Peyer's patch (tissue), 4 donors: ENCODE measurements at regions not wholly inside any gene's neighbourhood (a gene's known extent, or its start where the extent isn't known, plus 50 kb on each side); places are given as distances from the start of the nearest gene placed in this dataset.

ENCODE experiments used
- DNase-seq, 3 donors: peaks; one replicate each; pipeline ENCODE4 v3.0.0-alpha.2; 2017 to 2019
- H3K27ac ChIP-seq, 4 donors: fragments of 200-600 bp; sonication (generic); one replicate each; pipeline ENCODE4 v1.5.1; 2016 to 2019
- H3K27me3 ChIP-seq, 2 donors: fragments of 200-600 bp; sonication (generic); one replicate each; pipeline ENCODE4 v1.5.1; 2019
- H3K36me3 ChIP-seq, 3 donors: fragments of 200-600 bp; sonication (generic); one replicate each; pipeline ENCODE4 v1.5.1; 2016 to 2019
- H3K4me1 ChIP-seq, 4 donors: fragments of 200-600 bp; sonication (generic); one replicate each; pipeline ENCODE4 v1.5.1; 2016 to 2019
- H3K4me3 ChIP-seq, 4 donors: fragments of 200-600 bp; sonication (generic); 1 replicate in 3 of 4; 2 replicates in 1 of 4; pipeline ENCODE4 v1.5.1; 2016 to 2019; ENCODE audit warnings: mild to moderate bottlenecking in 1 of 4
- H3K9me3 ChIP-seq, 4 donors: fragments of 200-600 bp; sonication (generic); one replicate each; pipeline ENCODE4 v1.5.1; 2016 to 2019; ENCODE audit warnings: mild to moderate bottlenecking in 1 of 4
- POLR2A ChIP-seq, 2 donors: fragments of 450-650 bp; IDR thresholded peaks; one replicate each; pipeline ENCODE4 v1.5.1; 2017; ENCODE audit warnings: antibody characterized with exemption in 2 of 2, mild to moderate bottlenecking in 2 of 2, moderate library complexity in 2 of 2
- TF ChIP-seq, protein P1 (sequence below), 6 experiments: fragments of 450-650 bp in 4 of 6; fragments of 200-600 bp in 2 of 6; sonication (generic) in 1 of 6; IDR thresholded peaks; one replicate each; pipeline ENCODE4 v1.5.1; 2017 to 2019; ENCODE audit warnings: antibody characterized with exemption in 6 of 6, mild to moderate bottlenecking in 3 of 6, moderate library complexity in 1 of 6

DNA sequence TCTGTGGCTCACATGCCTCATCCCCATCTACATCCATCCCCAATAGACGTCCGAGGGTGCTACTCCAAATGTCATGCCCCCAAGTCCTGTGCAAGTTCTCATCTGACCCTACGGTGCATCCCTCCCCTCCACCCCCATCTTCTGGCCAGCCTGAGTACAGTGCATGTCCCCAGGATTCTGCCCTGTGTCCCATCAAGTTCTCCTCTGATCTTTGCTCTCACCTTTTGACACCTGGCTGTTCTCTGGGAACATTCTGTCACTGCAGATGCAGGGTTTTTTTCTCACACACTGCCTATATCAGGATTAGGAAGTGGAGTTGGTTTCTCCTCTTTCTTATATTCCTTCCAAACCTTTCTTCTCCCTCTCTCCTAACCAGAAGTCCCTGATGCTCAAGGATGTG, 377.2 kb downstream of the GADD45G start:
- H3K4me1 ChIP-seq = no peaks in the 10 kb centered on the region
- H3K4me3 ChIP-seq = no peak overlapping the region
- H3K9me3 ChIP-seq = no peaks in the 10 kb centered on the region
- H3K27me3 ChIP-seq = no peaks in the 10 kb centered on the region
- DNase-seq = no peak
- no peak overlapping the region for H3K27ac ChIP-seq
- TF ChIP-seq, protein P1, sequence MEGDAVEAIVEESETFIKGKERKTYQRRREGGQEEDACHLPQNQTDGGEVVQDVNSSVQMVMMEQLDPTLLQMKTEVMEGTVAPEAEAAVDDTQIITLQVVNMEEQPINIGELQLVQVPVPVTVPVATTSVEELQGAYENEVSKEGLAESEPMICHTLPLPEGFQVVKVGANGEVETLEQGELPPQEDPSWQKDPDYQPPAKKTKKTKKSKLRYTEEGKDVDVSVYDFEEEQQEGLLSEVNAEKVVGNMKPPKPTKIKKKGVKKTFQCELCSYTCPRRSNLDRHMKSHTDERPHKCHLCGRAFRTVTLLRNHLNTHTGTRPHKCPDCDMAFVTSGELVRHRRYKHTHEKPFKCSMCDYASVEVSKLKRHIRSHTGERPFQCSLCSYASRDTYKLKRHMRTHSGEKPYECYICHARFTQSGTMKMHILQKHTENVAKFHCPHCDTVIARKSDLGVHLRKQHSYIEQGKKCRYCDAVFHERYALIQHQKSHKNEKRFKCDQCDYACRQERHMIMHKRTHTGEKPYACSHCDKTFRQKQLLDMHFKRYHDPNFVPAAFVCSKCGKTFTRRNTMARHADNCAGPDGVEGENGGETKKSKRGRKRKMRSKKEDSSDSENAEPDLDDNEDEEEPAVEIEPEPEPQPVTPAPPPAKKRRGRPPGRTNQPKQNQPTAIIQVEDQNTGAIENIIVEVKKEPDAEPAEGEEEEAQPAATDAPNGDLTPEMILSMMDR (IDR thresholded peaks at IDR 0.05) = no peak
- TF ChIP-seq POLR2A (IDR thresholded peaks at IDR 0.05) = no peak
- H3K36me3 ChIP-seq = no peaks in the 10 kb centered on the region

DNA sequence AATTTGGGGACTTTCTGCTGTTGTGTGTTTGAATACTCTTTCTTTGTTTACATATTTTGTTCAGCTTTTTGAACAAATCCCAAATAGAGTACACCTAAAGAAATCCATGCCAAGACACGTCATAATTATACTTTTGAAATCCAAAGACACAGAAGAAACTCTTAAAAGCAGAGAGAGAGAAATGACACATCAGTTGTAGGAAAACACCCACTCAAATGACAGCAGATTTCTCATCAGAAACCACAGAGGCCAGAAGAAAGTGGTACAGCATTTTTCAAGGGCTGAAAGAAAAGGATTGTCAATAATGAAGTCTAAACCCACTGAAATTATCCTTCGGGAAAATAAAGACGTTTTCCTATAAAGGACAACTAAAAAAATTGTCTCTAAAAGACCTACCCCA, 378.6 kb downstream of the GADD45G start:
- no peaks in the 10 kb centered on the region for H3K36me3 ChIP-seq
- H3K4me3 ChIP-seq = no peak overlapping the region
- TF ChIP-seq POLR2A (IDR thresholded peaks at IDR 0.05) = no peak
- TF ChIP-seq, protein P1 (IDR thresholded peaks at IDR 0.05) = no peak
- H3K27me3 ChIP-seq = no peaks in the 10 kb centered on the region
- no peaks in the 10 kb centered on the region for H3K4me1 ChIP-seq
- no peak for DNase-seq
- H3K9me3 ChIP-seq = no peaks in the 10 kb centered on the region
- no peak overlapping the region for H3K27ac ChIP-seq

DNA sequence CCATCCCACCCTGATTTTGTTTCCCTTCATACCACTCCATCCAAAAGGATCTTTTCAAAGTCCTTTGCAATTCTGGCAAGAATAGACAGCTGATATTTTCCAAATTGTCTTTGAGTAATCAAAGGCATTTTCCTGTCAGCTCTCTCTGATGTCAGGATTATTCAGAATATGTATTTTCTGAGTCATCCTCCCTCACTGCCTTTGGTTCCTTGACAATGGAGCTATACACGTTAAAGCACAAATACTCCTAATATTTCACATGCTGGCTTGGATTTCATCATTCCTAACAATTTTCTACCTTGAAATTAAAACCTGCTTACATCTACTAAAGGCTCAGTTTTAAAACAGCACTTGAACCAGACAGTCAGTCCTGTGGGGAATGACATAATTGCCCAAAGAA, 379.4 kb downstream of the GADD45G start:
- TF ChIP-seq, protein P1 (IDR thresholded peaks at IDR 0.05) = no peak
- TF ChIP-seq POLR2A (IDR thresholded peaks at IDR 0.05) = no peak

DNA sequence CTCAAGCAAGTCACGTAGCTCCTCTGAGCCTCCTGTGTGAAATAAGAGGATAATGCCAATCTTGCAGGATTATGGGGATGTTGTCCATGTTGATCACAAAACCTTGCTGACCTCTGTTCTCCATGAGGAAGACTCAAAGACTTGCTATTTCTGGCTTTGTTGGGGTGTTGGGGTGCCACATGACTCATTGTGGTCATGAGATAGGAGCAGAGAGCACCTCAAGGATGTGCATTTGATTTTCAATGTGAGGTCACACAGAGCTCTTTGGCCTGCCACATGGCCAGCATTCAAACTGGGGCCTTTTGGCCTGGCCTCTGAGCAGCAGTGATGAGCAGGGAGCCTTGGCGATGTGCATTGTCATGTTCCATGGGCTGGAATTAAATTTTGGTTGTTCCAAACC, 380.3 kb downstream of the GADD45G start:
- Histone ChIP-seq H3K9me3 (no peaks in the 10 kb centered on the region), H3K36me3 (no peaks in the 10 kb centered on the region), H3K27me3 (no peaks in the 10 kb centered on the region), H3K4me1 (no peaks in the 10 kb centered on the region), H3K4me3 (no peak overlapping the region), H3K27ac (no peak overlapping the region)
- DNase-seq = no peak
- TF ChIP-seq POLR2A (IDR thresholded peaks at IDR 0.05) = no peak

More for the DNA sequence above, 379.4 kb downstream of the GADD45G start:
- Histone ChIP-seq H3K27ac (no peak overlapping the region), H3K9me3 (no peaks in the 10 kb centered on the region), H3K27me3 (no peaks in the 10 kb centered on the region), H3K4me3 (no peak overlapping the region), H3K36me3 (no peaks in the 10 kb centered on the region), H3K4me1 (no peaks in the 10 kb centered on the region)
- DNase-seq = no peak

DNA sequence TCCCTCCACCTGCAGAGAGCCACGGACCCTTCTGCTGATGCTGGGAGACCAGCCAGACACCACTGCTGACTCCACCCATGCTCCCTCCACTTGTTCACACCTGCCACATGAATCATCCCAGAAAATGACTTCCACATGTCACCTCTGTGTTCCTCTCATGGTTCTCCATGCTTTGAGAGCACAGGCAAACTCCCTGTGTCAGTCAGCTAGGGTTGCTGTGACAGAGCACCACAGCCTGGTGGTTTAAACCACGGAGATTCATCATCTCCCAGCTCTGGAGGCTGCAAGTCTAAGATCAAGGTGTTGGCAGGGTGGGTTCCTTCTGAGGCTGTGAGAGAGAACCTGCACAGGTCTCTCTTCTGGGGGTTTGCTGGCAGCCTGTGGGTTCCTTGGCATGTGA, 381.4 kb downstream of the GADD45G start:
- Histone ChIP-seq H3K4me3 (no peak overlapping the region), H3K9me3 (no peaks in the 10 kb centered on the region), H3K4me1 (no peaks in the 10 kb centered on the region), H3K36me3 (no peaks in the 10 kb centered on the region), H3K27me3 (no peaks in the 10 kb centered on the region), H3K27ac (no peak overlapping the region)
- no peak for DNase-seq
- TF ChIP-seq POLR2A (IDR thresholded peaks at IDR 0.05) = no peak
- TF ChIP-seq, protein P1 (IDR thresholded peaks at IDR 0.05) = no peak

DNA sequence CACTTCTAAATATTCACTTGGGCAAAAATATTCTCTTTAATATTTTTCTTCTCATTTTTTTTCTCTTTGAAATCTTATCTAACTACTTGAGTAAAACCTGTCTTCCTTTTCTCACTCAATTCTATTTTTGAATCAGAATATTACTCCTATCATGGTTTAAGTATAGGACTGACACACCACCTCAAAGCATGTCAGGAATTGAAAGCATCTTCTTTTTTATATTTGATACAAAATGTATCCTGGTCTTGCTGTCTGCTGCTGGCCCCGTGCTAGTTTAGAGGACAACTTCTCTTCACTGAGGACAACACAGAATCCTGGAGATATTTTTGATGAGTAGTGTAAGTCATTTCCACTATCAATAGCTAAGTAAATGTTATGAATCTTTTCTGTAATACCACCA, 383.6 kb downstream of the GADD45G start:
- H3K27ac ChIP-seq = no peak overlapping the region
- H3K9me3 ChIP-seq = no peaks in the 10 kb centered on the region
- no peak for TF ChIP-seq POLR2A (IDR thresholded peaks at IDR 0.05)
- TF ChIP-seq, protein P1 (IDR thresholded peaks at IDR 0.05) = no peak
- H3K36me3 ChIP-seq = no peaks in the 10 kb centered on the region
- H3K27me3 ChIP-seq = no peaks in the 10 kb centered on the region
- no peak for DNase-seq
- no peak overlapping the region for H3K4me3 ChIP-seq
- H3K4me1 ChIP-seq = peaks cover 0 to 8% (median 0%) of the 10 kb centered on the region in 4 donors
